Stimulated activated CD8-positive, alpha-beta memory T cell treated with anti-CD3 and anti-CD28 coated beads, Interleukin-7, amount 100 ng/mL, for 24 hours (primary cell): ENCODE measurements at regions not wholly inside any gene's neighbourhood (a gene's known extent, or its start where the extent isn't known, plus 50 kb on each side); places are given as distances from the start of the nearest gene placed in this dataset.

ENCODE experiments used
- DNase-seq: peaks from one replicate; pipeline ENCODE4 v3.0.0-alpha.2; 2020; ENCODE audit warnings: low read depth

GRCh38 chr2:217086718-217087117 is 226.9 kb upstream of the TNP1 start:
- no peak for DNase-seq

GRCh38 chr2:217086038-217086522 is 226.2 kb upstream of the TNP1 start:
- no peak for DNase-seq

GRCh38 chr2:217085543-217085942 is 225.7 kb upstream of the TNP1 start:
- DNase-seq, result no peak

GRCh38 chr2:217081799-217082198 is 221.9 kb upstream of the TNP1 start:
- DNase-seq, result no peak

- DNase-seq, result no peak
Observed at GRCh38 chr2:217079165-217079564, 219.3 kb upstream of the TNP1 start.

GRCh38 chr2:217077831-217078407 is 218.1 kb upstream of the TNP1 start:
- DNase-seq, result no peak

GRCh38 chr2:217076657-217077232 is 216.9 kb upstream of the TNP1 start:
- DNase-seq, result no peak

GRCh38 chr2:217076058-217076435 is 216.2 kb upstream of the TNP1 start:
- DNase-seq, result no peak

- DNase-seq, result no peak
Observed at GRCh38 chr2:217075268-217076057, 215.6 kb upstream of the TNP1 start.

- no peak for DNase-seq
Observed at GRCh38 chr2:217074576-217075255, 214.9 kb upstream of the TNP1 start.

GRCh38 chr2:217071416-217071815 is 211.6 kb upstream of the TNP1 start:
- DNase-seq, result no peak

- no peak for DNase-seq
Observed at GRCh38 chr2:217070611-217071010, 210.7 kb upstream of the TNP1 start.

GRCh38 chr2:217070043-217070430 is 210.2 kb upstream of the TNP1 start:
- no peak for DNase-seq

GRCh38 chr2:217069263-217070042 is 209.6 kb upstream of the TNP1 start:
- no peak for DNase-seq

- no peak for DNase-seq
Observed at GRCh38 chr2:217068677-217069250, 208.9 kb upstream of the TNP1 start.

GRCh38 chr2:217067787-217068186 is 207.9 kb upstream of the TNP1 start:
- no peak for DNase-seq

- DNase-seq, result no peak
Observed at GRCh38 chr2:217066510-217067270, 206.8 kb upstream of the TNP1 start.

GRCh38 chr2:217065695-217066405 is 206.0 kb upstream of the TNP1 start:
- no peak for DNase-seq

GRCh38 chr2:217065012-217065290 is 205.1 kb upstream of the TNP1 start:
- DNase-seq, result no peak

GRCh38 chr2:217064234-217065011 is 204.6 kb upstream of the TNP1 start:
- DNase-seq, result no peak
